NCI-H510A treated with DMSO at 0.1 percent for 48 hours (cell line): ENCODE measurements at regions not wholly inside any gene's neighbourhood (a gene's known extent, or its start where the extent isn't known, plus 50 kb on each side); places are given as distances from the start of the nearest gene placed in this dataset.
"Not testable (repeated sequence)": the region's sequence is repeated elsewhere in the genome, so short reads cannot be mapped to it uniquely, and the experiment has no call there.

Experiments
- DNase-seq: peaks from one replicate; lab custom pipeline; 2025; lab: John Stamatoyannopoulos, UW

DNA sequence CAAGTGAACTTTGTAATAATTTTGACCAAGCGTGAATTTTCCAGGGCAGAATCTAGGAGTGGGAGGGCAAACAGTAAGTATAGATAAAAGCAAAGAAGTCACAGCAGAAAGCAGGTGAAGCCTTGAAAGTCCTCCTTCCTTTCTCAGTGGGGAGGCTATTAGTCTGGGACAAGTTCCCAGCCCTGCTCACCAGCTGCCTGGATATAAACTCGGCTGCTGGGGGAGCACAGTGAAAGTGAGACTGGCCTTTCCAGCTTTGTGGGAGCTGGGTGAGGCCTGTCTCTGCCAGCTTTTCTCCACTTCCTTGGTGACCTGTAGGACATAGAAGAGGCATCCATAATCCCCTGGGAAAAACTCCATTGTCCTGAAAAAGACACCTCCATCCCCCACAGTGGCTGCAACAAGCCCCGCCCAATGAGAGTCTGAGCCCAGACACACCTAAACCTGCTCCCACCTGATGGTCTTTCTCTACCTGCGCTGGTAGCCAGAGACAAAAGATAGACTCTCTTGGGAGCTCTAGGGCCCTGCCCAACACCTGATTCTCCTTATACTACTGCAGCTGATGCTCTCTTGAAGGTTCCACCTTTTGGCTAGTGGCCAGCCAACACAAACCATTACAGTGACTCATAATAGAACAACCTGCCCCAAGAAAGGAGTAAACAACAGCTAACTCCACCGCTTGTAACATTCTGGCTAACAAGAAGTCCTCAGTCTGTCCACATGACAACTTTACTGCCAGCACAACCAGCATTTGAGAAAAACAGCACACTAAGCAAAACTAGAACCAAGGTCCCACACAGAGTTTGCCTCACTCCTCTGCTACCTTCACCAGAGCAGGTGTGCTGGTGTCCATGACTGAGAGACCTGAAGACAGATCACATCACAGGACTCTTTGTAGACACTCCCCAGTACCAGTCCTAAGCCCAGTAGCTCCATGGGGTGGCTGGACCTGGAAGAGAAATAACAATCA, 252.2 kb upstream of the SLITRK6 start:
- DNase-seq, result peak; percentile 15

DNA sequence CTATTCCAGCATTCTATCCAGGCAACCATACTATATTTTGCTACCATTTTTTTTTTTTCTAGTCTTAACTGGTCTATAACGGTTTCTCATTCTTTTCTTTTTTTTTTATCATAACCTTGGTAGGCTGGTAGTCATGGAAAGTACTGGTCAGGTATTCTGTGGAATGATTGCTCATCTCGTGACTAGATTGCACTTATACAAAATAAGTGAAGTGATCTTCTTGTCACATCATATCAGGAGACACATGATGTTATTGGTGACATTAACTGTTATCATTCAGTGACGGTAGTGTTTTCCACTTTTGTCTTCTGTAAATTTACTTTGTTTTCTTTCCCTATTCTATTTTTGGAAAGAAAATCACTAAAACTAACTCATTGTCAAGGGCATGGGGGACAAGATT, 239.3 kb upstream of the SLITRK6 start:
- DNase-seq, result no peak

DNA sequence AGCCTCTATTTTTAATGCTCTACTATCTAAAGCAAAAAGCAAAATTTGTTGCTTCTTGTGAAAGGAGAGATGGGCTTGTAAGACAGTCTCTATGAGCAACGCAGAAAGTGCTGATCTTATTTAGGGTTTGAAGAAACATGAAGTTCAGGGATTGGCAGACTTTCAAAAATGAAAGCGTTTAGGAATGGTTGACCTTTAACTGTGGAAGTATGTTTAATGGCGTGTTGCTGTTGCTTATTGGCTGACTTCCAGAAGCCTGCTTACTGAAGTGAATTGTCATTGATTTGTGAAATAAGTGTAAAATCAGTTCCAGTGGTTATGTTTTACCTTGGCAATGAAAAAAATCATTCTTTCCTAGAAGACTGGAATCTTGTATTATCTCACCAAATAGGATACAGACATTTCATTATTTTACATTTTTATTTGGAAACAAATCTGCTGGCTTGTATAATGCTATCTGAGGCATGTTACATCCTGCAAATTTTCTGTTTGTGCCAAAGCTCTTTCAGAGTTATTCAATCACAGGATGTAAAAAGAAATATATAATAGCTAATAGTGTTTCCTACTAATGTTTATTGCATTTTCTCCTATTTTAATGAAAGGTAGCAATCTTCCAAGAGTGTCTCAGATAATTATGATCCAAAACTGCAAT, 221.3 kb upstream of the SLITRK6 start:
- DNase-seq, result no peak

DNA sequence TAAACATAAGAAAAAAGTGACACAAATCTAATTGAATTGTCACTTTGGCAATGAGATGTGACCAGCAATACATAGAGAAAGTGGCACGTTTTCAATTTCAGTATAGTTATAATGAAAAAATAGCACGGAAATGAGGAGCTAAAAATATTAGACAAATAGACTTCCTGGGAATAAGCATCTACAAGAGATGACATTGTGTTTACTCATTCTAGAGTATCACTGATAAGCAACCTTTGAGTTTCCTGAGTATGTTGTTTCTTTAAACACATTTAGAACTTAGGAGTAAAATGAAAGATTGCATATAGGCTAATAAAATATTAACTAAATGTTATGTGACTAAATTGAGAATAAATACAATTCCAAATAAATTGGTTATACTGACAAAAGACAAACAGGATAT, 207.1 kb upstream of the SLITRK6 start:
- DNase-seq, result no peak

DNA sequence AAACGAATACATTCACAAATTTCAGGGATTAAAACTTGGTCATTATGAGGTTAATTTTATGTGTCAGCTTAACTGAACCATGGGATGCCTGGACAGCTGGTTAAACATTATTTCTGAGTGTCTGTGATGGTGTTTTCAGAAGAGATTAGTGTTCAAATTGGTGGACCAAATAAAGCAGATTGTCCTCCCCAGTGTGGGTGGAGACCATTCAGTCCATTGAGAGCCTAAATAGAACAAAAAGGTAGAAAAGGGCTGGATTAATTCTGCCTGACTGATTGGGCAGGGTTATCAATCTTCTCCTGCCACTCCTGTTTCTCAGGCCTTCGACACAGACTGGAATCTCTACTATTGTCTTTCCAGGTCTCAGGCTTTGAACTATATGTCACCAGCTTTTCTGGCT, 203.8 kb upstream of the SLITRK6 start:
- DNase-seq, result peak; percentile 90

DNA sequence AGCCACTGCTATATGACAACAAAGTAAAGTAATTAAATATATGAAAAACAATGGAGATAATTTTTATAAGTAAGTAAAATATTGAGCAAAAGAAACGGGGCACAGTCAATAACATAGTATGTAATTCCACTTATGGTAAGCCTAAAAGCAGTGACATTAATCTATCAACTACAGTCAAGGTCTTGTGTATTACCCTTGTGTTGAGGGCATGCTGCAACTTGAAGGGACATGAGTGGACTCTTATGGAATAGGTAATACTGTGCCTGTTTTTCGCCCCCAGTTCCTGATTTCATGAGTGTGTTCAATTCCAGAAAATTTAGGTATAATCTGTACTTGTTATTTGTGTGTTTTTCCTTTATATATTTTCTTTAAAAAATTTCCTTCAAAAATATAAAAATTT, 201.3 kb upstream of the SLITRK6 start:
- peak; percentile 50 for DNase-seq

DNA sequence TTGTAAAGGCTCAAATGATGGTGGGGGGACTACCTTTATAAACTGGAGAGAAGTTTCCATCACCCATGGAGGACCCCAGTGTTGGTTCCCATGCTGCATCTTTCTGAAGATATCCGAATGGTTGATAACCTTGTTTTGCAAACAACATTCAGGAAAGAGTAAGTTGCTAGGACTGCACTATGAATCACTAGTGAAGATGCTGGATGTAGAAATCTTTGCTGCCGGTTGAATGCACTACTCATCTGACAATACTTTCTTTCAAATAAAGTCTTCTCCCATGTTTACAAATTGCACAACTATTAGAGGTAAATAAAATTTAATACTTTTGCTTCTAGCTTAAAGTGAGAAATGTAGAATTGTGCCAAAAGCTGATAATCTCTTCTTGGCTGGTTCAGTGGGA, 198.4 kb upstream of the SLITRK6 start:
- no peak for DNase-seq

DNA sequence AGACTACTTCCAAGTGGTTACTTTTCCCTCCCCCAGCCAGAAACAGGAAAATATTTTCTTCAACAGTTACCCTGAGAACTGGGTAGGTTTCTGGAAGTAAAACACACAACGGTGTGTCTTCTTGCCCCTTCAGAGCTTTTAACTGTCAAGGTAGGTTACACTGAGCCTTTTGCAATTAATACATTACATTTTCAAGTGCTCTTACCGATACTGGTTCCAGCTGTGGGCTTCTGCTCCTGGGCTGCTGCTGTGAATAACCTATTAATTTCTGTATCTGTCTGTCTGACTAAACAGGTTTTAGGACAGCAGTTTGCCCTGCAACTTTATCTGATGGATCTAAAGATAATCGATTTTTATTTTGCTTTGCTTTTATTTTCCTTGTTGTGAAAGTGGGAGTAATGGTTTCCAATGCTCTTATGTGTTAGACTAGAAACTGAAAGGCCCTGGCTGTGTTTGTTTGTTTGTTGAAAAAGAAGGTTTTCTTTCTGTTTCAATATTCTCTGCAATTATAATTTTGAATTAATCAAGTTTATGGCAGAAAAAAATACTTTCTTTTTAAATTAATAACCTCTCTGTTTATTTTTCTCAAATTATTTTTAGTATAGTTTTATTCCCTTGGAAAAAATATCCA, 196.7 kb upstream of the SLITRK6 start:
- peak; percentile 80 for DNase-seq

DNA sequence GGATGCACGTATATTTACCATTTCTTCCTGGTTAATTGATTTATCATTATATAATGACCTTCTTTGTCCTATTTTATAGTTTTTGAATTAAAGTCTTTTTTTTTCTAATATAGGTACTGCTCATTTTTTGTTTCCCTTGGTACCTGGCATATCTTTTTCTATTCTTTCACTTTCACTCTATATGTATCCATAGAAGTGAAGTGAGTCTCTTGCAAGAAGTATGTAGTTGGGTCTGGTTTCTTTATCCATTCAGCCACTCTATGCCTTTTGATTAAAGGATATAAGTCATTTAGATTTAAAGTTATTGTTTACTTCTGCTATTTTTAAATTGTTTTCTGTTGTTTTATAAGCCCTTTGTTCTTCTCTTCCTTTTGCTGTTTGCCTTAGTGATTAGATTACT, 194.3 kb upstream of the SLITRK6 start:
- no peak for DNase-seq

DNA sequence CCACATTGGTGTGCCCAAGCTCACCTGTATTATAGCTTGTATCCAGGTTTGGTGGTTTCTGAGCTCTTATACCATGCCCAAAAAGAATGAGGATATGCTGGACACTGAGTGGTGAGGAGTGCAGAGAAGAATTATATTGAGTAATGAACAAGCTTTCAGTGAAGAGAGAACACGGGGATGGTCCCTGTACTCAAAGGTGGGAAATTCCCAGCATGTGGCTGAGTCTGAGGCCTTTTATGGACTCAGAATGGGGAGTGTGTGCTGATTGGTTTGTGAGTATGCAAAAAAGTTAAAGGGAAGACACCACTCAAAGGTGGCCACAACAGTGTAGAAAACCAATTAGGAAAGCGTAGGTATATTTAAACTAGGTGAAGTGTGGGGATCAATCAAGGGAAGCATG, 191.2 kb upstream of the SLITRK6 start:
- DNase-seq, result no peak

DNA sequence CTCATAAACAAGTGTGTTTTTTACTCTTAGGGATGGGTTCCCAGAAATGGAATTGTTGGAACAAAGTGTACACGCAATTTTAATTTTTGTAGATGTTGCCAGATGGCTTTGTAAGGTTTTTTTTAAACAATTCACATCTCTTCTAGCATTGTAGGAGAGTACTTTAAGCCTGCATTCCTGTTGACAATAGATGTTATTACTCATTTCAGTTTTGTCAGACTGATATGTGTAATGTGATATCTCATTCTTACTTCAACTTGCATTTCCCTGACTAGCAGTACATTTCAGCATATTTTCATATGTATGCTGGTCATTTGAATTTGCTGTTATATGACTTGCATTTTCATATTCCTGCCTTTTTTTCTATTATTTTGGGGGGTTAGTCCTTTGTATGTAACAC, 186.6 kb upstream of the SLITRK6 start:
- peak; percentile 15 for DNase-seq

DNA sequence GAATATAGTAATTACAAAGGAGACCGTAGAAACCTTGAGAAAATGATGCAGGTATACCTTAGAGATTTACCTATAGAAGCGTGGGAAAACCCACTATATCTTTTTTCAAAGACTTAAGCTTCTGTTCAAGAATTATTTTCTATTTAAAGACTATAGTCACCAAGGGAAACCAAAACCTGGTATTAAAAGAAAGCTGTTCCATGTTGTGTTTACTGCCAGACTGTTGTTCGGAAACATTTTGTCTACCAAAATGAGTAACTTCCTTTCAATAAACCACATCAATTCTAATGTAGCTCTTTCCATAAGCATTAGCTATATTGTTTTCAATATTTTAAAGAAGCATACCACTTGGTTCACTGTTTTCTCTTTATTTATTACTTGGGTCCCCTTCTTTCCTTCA, 182.9 kb upstream of the SLITRK6 start:
- DNase-seq, result no peak

DNA sequence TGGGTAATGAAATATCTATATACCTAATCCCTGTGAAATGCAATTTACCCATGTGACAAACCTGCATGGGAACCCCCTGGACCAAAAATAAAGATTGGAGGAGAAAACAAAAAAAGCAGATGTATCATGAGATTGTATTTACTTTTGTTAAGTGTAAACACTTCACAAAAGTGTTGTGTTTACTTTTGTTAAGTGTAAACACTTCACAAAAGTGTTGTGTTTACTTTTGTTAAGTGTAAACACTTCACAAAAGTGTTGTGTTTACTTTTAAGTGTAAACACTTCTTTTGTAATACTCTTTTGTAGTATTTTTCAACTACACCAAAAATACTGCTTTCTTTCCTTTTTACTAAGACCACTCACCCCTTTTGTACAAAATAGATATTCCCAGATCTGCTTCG, 181.2 kb upstream of the SLITRK6 start:
- not testable (repeated sequence) for DNase-seq

DNA sequence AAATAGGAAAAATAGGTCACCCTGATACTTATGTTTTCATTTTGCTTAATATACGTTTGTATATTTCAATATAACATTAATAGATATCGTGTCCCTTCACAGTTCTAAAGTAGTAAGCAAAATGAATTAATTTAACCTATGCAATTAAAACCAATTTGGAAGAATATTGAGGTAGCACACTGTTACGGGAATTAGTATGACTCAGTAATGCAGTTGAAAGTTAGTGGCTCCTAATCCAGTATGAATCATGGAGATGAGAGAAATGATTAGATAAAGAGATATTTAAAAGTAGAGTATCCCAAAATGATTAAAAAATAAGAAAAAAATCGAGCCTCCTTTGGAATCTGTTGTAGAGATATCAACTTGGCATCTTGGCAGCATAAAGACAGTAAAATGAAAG, 177.0 kb upstream of the SLITRK6 start:
- DNase-seq, result no peak

DNA sequence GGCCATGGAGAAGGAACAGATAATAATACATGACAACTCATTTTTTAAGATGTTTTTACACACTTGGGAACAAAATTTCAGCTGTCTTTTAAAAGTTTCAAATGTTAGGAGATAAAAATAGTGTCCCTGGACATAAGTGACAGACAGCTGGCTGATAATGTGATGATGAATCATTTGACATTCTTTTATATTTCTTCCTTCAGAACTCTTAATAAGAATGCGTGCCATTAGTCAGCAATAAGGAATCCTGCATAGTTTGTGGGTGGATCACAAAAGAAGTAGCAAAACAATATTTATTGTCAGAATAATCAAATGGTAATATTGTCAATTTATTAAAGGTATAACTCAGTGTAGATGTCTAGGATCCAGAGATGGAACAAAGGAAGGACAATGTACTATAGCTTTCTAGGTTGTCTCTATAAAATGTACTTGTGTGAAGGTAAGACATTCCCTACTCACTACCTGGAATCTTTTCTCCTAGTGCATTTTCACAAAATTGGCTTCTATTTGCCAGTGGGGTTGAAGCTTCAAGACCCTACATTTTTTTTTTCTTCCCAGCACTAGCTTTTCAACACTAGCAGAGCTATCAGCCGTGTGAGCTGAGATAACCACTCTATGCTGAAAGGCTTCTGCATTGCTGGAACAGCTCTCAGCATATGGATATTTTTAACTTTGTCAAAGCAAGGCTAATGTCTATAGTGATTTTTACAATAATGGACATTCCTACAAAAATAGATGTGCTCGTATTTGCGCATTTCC, 175.6 kb upstream of the SLITRK6 start:
- no peak for DNase-seq

DNA sequence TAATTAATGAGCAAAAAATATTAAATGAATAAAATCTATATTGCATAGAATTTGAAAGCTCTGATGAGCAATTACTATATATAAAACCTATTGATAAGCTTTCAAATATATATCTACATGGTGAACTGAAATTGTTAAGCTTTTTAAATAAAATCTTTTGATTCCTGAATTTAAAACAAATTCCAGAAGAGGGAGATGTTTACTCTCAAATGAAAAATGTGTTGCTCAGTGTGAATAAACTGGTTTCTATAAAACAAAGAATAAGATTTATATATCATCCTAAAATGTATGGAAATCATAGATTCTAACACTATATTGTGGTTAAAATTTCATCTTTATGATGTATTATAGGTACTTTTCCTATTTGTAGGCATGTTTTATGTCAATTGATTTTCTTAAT, 171.5 kb upstream of the SLITRK6 start:
- no peak for DNase-seq

DNA sequence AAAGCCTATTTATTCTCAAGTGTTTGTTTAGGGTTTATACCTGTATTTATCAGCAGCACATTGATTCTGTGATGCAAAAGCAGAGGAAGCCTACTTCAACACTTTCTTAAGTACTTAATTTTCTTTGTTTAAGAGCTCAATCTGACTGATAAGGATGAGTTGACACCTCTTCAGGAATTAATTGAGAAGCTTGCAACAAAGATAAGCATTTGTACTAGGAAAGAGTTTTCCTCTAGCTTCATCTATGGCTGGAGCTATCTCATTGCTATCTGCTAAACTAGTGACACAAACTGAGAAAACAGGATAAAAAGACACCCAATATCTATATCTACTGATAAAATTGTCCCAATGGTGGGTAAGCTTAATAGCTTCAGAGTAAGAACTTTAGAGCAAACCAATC, 170.1 kb upstream of the SLITRK6 start:
- no peak for DNase-seq

DNA sequence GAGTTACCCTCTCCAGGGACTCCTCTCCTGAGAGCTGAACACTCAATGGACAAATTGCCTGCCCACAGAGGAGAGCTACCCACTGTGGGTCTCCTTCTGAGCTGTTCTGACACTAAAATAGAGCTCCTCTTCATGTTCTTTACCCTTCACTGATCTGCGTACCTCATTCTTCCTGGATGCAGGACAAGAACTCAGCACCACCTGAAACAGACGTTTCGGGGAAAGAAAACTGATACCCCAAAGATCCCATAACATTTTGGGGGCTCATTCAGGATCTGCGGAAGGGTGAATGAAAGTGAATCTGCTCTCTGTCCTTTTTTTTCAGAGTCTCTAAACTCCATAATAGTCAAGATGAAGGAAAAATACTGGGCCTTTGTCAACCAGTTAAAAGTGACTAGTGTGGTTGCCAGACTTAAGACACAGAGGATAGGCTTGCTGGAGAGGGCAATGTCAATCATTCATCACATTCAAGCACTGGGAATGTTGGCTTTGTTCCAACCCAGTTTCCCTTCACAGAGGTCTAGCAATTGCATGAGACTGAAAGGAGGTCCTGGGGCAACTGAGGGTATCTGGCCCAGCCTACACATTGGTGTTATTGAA, 136.7 kb upstream of the SLITRK6 start:
- DNase-seq, result no peak

DNA sequence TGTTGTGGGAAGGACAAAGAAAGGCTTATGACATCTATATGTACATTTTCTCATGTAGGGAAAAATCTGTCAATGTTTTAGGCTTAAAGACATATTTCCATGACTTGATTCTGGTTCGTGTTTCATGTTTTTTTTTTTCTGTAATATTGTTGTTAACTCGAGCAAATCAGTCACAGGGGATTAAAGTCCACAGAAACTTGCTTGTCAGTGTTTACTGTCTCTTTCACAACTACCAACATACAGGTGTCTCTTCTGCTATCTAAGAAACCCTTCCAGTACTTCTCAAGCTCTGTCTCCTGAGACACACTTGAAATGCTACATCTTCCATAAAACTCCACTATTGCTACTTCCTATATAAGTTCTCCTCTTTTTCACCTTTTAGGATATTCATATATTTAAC, 130.9 kb upstream of the SLITRK6 start:
- no peak for DNase-seq

DNA sequence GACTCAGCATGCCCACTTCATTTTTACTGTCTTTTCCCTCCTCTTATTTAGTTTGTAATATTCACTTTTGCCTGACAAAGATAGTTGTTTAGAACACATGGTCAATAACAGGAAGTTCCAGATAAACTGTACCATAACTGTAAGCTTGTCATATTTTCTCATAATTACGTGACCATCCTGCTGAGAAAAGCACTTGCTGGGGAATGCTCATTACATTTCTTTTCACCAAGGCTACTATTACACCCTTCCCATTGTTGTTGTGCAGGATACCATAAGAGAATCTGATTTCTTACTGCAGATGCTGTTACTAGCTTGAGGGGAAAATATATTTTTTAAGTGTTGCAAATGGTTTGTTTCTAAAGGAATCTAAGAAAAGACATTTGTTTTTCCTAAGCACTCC, 111.7 kb upstream of the SLITRK6 start:
- DNase-seq, result no peak

DNA sequence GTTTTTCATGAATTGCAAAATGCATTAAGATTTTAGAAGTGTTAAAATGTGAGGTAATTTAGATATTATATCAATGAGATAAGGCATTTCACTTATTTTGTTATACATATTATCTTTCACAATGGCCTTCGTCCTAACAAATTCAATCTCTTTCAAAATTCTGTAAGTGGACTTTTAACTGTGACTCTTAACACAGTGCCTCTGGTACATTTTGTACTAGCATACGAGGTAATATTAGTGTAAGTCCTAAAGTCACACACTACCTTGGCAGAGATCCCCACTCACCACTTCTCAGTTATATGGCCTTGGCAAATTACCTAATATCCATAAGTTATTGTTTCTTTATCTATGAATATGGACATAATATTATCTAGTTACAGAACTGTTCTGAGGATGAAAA, 101.3 kb upstream of the SLITRK6 start:
- DNase-seq, result no peak
